Breast epithelium (tissue), 4 donors: ENCODE measurements at regions not wholly inside any gene's neighbourhood (a gene's known extent, or its start where the extent isn't known, plus 50 kb on each side); places are given as distances from the start of the nearest gene placed in this dataset.

Experiments
- DNase-seq, 2 donors: peaks; one replicate each; pipeline ENCODE4 v3.0.0-alpha.2; 2019; ENCODE audit warnings: low spot score in 2 of 2
- H3K27ac ChIP-seq, 2 donors: fragments of 200-600 bp; sonication (generic) in 1 of 2; one replicate each; pipeline ENCODE4 v1.5.1; 2016 to 2019; ENCODE audit warnings: mild to moderate bottlenecking in 1 of 2
- H3K27me3 ChIP-seq, 2 donors: fragments of 200-600 bp; sonication (generic) in 1 of 2; one replicate each; pipeline versions ENCODE4 v1.5.1 to v1.6.0; 2017 to 2019; ENCODE audit warnings: control low read depth in 1 of 2, mild to moderate bottlenecking in 1 of 2
- H3K36me3 ChIP-seq: fragments of 200-600 bp; one replicate; pipeline ENCODE4 v1.5.1; 2019
- H3K4me1 ChIP-seq, 2 donors: fragments of 200-600 bp; sonication (generic); one replicate each; pipeline ENCODE4 v1.5.1; 2016 to 2019; ENCODE audit warnings: control low read depth in 1 of 2
- H3K4me3 ChIP-seq, 3 donors: fragments of 200-600 bp; sonication (generic); 1 replicate in 2 of 3; 2 replicates in 1 of 3; pipeline ENCODE4 v1.5.1; 2016 to 2019; ENCODE audit warnings: mild to moderate bottlenecking in 3 of 3, moderate library complexity in 2 of 3
- H3K9me3 ChIP-seq, 2 donors: fragments of 200-600 bp; sonication (generic) in 1 of 2; one replicate each; pipeline ENCODE4 v1.5.1; 2016 to 2019; ENCODE audit warnings: control low read depth in 1 of 2
- POLR2A ChIP-seq: fragments of 450-650 bp; IDR thresholded peaks from one replicate; pipeline ENCODE4 v1.6.1; 2016; ENCODE audit warnings: antibody characterized with exemption, mild to moderate bottlenecking, moderate library complexity
- POLR2AphosphoS5 ChIP-seq, 3 donors: sonication (generic); formaldehyde crosslinking; IDR thresholded peaks; one replicate each; pipeline ENCODE4 v1.6.1; 2017; ENCODE audit warnings: antibody characterized with exemption in 3 of 3
- intact Hi-C: fragments of 100-400 bp; cut with DNase I; formaldehyde crosslinking; loops from one replicate; pipeline ENCODE4 v1.15.1; 2023; ENCODE audit warnings: low total_unique reads
- TF ChIP-seq, protein P1 (sequence below), 3 donors: fragments of 450-650 bp; IDR thresholded peaks; one replicate each; pipeline ENCODE4 v1.5.1; 2016 to 2017; ENCODE audit warnings: antibody characterized with exemption in 3 of 3, mild to moderate bottlenecking in 3 of 3, moderate library complexity in 3 of 3

DNA sequence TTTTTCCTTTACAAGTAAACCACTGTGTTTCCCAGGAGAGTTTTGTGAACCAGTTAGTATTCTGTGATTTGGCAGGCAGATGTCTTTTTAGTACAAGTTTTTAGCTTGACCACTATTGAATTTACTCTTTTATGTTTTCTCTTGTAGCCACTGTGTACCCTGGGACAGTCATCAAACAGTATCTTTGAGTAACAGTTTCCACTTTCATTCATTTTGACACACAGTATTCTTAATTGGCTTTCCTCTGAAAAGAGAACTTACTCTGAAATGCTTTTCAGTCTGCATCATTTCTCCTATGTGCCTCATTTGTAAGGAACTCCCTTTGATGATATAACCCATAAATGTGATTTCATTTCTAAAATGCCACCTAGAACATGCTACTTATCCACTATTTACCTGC is 476.5 kb downstream of the PDGFC start:
- DNase-seq, result no peak
- intact Hi-C loops, result no loop called here
- Histone ChIP-seq H3K4me3 (no peak overlapping the region), H3K36me3 (no peaks in the 10 kb centered on the region), H3K4me1 (no peaks in the 10 kb centered on the region), H3K27me3 (no peaks in the 10 kb centered on the region), H3K9me3 (no peaks in the 10 kb centered on the region), H3K27ac (no peak overlapping the region)
- TF ChIP-seq POLR2AphosphoS5 (IDR thresholded peaks at IDR 0.05), result no peak
- no peak for TF ChIP-seq POLR2A
- TF ChIP-seq, protein P1, sequence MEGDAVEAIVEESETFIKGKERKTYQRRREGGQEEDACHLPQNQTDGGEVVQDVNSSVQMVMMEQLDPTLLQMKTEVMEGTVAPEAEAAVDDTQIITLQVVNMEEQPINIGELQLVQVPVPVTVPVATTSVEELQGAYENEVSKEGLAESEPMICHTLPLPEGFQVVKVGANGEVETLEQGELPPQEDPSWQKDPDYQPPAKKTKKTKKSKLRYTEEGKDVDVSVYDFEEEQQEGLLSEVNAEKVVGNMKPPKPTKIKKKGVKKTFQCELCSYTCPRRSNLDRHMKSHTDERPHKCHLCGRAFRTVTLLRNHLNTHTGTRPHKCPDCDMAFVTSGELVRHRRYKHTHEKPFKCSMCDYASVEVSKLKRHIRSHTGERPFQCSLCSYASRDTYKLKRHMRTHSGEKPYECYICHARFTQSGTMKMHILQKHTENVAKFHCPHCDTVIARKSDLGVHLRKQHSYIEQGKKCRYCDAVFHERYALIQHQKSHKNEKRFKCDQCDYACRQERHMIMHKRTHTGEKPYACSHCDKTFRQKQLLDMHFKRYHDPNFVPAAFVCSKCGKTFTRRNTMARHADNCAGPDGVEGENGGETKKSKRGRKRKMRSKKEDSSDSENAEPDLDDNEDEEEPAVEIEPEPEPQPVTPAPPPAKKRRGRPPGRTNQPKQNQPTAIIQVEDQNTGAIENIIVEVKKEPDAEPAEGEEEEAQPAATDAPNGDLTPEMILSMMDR (IDR thresholded peaks at IDR 0.05), result no peak

DNA sequence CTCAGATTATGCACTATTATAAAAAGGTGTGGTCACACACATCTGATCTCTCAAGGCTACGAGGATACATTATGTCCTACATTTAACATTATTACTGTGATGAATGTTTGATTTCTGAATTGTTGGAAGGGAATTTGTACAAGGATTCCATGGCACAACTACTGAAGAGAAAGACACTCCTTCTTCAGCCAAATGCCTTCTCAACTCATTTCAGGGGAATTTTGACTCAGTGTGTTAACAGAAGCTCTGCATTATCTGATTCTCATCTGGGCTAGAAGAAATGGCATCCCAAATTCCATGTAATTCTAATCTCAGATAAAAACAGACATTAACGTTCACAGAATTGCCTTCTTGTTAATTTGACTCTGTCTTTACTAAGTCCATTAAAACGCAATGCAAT is 477.7 kb downstream of the PDGFC start:
- intact Hi-C loops, result no loop called here
- no peaks in the 10 kb centered on the region for H3K27me3 ChIP-seq

DNA sequence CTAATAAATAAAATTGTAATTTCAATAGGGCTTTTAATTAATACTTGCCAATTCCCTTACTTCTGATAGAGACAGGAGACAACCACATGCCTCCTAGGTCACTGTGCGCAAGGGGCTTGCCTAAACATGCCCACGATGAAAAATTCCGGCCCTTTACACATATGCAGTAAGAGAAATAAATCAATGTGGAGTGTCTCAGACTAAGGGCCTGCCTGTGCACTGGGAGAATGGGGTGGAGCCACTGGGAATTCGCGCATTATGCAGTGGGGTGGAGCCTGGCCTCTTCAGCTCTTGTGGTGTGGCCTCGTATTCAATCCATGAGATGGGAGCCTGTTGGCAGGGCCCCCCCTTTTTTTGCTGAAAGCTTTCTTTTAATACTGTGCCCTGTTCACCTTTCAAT is 484.5 kb downstream of the PDGFC start:
- Histone ChIP-seq H3K27me3 (no peaks in the 10 kb centered on the region), H3K4me1 (no peaks in the 10 kb centered on the region), H3K27ac (no peak overlapping the region), H3K9me3 (no peaks in the 10 kb centered on the region), H3K36me3 (no peaks in the 10 kb centered on the region), H3K4me3 (no peak overlapping the region)
- intact Hi-C loops, result no loop called here
- no peak for DNase-seq
- TF ChIP-seq POLR2AphosphoS5 (IDR thresholded peaks at IDR 0.05) (no peak), POLR2A (no peak)
- TF ChIP-seq, protein P1 (IDR thresholded peaks at IDR 0.05), result no peak

More for the DNA sequence above, 477.7 kb downstream of the PDGFC start:
- no peak for DNase-seq
- Histone ChIP-seq H3K36me3 (no peaks in the 10 kb centered on the region), H3K9me3 (no peaks in the 10 kb centered on the region), H3K27ac (no peak overlapping the region), H3K4me1 (no peaks in the 10 kb centered on the region), H3K4me3 (no peak overlapping the region)
- TF ChIP-seq POLR2AphosphoS5 (IDR thresholded peaks at IDR 0.05), result no peak
- no peak for TF ChIP-seq POLR2A
- TF ChIP-seq, protein P1 (IDR thresholded peaks at IDR 0.05), result no peak

DNA sequence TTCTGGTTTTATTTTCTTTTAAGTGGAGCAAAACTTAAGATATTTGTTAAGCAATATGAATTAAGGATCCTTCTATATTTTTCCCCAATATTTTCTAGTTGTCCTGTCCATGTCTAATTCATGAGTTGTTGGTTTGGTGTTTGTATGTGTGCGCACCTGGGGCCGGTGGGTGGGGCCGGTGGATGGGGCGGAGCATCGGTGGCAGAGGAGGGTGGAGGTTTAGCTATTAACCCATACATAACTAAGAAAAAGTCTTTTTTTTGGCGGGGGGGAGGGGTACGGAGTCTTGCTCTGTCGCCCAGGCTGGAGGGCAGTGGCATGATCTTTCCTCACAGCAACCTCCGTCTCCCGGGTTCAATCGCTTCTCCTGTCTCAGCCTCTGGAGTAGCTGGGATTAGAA is 489.8 kb downstream of the PDGFC start:
- Histone ChIP-seq H3K9me3 (no peaks in the 10 kb centered on the region), H3K4me3 (no peak overlapping the region), H3K27me3 (no peaks in the 10 kb centered on the region), H3K36me3 (no peaks in the 10 kb centered on the region), H3K27ac (no peak overlapping the region), H3K4me1 (no peaks in the 10 kb centered on the region)
- intact Hi-C loops, result no loop called here
- TF ChIP-seq, protein P1 (IDR thresholded peaks at IDR 0.05), result no peak
- TF ChIP-seq POLR2AphosphoS5 (IDR thresholded peaks at IDR 0.05), result no peak
- TF ChIP-seq POLR2A, result no peak
- no peak for DNase-seq

DNA sequence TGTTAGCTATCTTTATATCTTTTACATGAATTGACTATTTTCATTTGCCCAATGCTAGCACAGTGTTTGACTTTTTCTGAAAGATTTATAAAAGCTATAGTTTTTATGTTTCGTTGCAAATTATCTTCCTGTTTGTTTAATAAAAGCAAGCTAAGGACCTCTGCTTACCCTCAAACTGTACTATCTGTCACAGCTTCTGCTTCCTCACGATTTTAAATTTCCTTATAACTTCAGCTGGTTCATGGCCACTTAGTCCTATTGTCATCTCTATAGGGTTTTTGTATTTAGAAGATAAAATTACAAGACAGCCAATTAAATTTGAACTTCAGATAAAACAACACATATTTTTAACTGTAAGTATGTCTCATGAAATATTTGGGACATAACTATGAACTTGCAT is 494.0 kb downstream of the PDGFC start:
- no peaks in the 10 kb centered on the region for H3K36me3 ChIP-seq
- TF ChIP-seq POLR2A, result no peak
- TF ChIP-seq POLR2AphosphoS5 (IDR thresholded peaks at IDR 0.05), result no peak
- TF ChIP-seq, protein P1 (IDR thresholded peaks at IDR 0.05), result no peak
- no peaks in the 10 kb centered on the region for H3K4me1 ChIP-seq
- no peak overlapping the region for H3K27ac ChIP-seq
- DNase-seq, result no peak
- H3K27me3 ChIP-seq, result no peaks in the 10 kb centered on the region
- no peaks in the 10 kb centered on the region for H3K9me3 ChIP-seq
- no peak overlapping the region for H3K4me3 ChIP-seq
- intact Hi-C loops, result no loop called here
